ENCODE measurements at regions not wholly inside any gene's neighbourhood (a gene's known extent, or its start where the extent isn't known, plus 50 kb on each side); places are given as distances from the start of the nearest gene placed in this dataset.
"Not testable (repeated sequence)": the region's sequence is repeated elsewhere in the genome, so short reads cannot be mapped to it uniquely, and the experiment has no call there.

DNA sequence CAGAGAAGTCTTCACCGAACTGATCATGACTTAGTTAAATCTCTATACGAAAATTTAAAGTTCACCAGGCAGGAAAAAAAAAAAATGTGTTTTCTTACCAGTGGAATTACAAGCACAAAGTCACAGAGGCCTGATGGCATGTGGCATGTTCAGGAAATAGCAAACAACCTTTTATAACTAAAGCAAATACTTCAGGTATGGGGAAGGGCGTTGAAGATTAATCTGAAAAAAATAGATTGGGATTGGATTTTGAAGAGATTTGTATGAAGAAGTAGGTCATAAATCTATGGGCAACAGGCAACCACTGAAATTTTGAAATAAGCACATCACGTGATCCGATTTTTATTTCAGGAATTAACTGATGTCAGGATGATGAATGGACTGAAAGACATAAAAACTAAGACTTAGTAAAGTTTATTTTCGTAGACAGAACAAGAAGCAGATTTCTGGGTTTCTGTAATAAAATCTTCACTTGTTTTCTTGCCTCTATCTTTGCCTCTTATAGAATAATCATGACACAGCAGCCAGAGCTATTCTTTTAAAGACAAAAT lies 295.9 kb upstream of the ADGRL4 start:
- DNase-seq = peak; percentile 1

GRCh38 chr1:79295967-79296366 lies 289.4 kb upstream of the ADGRL4 start:
- DNase-seq = no peak

- DNase-seq = no peak
Measured at GRCh38 chr1:79293611-79294010, 287.1 kb upstream of the ADGRL4 start.

DNA sequence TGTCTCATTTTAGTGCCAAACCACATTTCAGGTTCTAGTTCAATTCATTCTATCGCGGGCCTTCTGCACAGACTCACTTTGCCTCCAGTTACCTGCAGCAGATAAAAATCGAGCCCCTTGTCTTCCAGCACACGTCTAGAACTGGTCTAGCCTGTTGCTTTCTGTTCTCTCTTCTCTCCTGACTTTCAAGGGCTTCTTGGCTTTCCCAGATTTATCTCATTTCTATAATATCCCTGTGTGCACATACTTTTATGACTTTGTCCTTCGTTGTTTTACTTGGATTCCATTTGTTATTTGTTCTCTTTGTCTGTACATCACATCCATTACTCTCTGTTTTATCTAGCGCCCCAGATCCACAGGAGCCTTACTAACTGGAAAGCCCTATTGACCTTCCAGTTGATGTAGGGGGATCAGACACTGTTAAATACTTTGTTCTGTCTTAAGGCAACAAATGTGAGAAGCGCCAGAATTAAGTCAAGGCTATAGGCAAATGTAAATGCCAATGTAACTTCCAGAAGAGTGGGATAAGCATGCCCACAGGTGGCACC lies 284.5 kb upstream of the ADGRL4 start:
- no peak for DNase-seq

DNA sequence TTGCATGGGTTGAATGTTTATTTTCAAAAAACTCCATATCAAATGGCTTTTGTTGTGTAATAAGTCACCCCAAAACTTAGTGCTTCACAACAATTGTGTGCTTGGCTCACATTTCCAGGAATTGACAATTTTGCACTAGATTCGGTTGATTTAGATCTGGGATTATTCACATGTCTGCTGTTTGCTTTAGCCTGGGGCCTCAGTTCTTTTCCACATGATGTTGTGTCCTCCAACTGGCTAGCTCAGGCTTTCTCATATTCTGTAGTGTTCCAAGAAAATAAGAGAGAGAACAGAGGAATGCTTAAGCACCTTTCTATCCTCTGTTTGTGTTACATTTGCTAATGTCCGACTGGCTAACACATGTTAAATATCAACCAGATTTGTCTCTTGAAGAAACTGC lies 281.5 kb upstream of the ADGRL4 start:
- DNase-seq = no peak

- DNase-seq = no peak
Measured at GRCh38 chr1:79285667-79286066, 279.1 kb upstream of the ADGRL4 start.

DNA sequence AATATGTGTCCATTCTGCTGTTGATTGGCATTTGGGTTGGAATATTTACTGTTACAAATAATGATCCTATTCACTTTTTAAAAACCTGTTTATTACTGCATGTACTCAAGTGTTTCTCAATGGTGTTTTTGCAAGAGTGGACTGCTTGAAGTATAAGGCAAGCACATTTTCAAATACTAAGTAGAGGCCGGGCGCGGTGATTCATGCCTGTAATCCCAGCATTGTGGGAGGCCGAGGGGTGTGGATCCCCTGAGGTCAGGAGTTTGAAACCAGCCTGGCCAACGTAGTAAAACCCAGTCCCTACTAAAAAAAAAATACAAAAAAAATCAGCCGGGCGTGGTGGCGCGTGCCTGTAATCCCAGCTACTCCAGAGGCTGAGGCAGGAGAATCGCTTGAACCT lies 276.9 kb upstream of the ADGRL4 start:
- no peak for DNase-seq

- no peak for DNase-seq
Measured at GRCh38 chr1:79281442-79281841, 274.9 kb upstream of the ADGRL4 start.

- DNase-seq = no peak
Measured at GRCh38 chr1:79271759-79272158, 265.2 kb upstream of the ADGRL4 start.

GRCh38 chr1:79264975-79265818 lies 258.7 kb upstream of the ADGRL4 start:
- no peak for DNase-seq

DNA sequence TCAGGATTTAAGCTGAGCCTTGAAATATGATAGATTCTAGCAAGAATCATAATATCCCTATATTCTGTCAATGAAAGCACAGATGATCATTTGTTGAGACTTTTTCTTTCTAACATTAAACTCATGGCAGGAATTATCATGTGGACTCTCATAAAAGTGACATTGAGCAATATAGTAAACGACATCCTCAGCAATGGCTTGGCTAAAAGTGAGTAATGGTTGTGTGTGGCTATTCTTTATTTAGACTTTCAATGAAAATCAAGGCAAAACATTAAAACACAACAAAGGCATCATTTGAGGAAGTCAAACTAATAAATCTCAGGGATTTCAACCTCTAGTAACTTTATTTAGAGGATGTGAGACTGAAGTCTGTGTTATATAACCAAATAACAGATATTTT lies 257.8 kb upstream of the ADGRL4 start:
- no peak for DNase-seq

DNA sequence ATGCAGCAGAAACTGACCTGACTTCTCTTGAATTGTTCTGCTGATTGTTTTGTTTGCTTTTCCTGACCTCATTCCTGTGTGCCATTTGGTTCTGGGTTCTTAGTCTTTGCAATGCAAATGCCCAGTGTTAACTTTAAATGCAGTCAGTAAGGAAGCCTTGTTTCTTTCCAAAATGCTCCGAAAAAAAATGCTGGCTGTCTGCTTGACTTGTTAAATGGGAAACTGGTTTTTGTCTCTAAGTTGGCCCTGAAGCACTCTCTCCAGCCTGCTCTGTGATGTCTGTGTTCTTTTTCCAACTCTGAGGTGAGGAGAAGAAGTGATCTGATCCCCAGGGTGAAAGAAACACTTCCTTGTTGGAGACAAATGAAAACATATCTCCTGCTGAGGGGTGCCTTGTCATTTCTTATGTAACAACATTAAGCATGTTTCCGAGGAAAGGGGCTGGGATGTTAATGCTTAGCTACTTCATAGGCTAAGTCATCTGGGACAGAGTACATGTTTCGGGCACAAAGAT lies 256.3 kb upstream of the ADGRL4 start:
- no peak for DNase-seq

- DNase-seq = no peak
Measured at GRCh38 chr1:79259390-79260336, 253.1 kb upstream of the ADGRL4 start.

DNA sequence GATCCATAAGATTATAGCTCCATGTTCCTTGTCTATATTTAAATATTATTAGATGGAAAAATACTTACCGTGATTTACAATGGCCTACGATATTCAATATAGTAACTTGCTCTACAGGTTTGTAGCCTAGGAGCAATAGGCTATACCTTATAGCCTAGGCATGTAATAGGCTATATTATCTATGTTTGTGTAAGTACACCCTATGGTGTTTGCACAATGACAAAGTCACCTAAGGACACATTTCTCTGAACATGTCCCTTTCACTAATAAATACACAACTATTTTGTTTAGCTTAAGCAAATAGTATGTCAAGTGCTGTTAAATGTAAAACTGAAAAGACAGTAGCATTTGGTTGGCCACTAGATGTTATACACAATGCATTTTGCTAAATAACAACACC lies 248.9 kb upstream of the ADGRL4 start:
- DNase-seq = no peak

GRCh38 chr1:79252598-79252997 lies 246.1 kb upstream of the ADGRL4 start:
- DNase-seq = no peak

DNA sequence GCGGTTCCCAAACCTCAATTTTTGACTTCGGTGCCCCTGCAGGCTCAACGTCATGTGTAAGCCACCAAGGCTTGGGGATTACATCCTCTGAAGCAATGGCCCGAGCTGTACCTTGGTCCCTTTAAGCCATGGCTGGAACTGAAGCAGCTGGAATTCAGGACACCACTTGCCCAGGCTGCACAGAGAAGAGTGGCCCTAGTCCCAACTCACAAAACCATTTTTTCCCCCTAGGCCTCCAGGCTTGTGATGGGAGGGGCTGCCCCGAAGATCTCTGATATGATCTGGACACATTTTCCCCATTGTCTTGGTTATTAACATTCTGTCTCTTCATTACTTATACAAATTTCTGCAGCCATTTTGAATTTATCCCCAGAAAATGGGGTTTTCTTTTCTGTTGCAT lies 233.3 kb upstream of the ADGRL4 start:
- no peak for DNase-seq

GRCh38 chr1:79235301-79236002 lies 228.9 kb upstream of the ADGRL4 start:
- no peak for DNase-seq

DNA sequence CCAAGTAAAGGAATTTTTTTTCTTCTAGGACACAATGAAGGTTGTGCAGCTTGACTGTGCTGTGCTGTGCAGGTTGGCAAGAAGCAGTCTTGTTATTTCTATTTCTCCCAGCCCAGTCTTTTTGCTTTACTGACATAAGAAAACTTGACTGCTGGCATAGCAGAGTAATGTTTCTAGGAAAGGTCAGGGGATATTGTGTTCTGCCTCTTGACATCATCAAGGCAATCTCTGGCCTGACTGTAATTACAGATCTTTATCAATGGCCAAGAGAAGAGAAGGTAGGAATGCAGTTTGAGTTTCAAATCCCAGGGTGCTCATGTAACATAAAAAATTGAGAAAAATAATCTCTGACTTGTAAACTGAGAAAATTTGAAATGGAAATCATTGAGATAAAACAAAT lies 226.3 kb upstream of the ADGRL4 start:
- DNase-seq = no peak

DNA sequence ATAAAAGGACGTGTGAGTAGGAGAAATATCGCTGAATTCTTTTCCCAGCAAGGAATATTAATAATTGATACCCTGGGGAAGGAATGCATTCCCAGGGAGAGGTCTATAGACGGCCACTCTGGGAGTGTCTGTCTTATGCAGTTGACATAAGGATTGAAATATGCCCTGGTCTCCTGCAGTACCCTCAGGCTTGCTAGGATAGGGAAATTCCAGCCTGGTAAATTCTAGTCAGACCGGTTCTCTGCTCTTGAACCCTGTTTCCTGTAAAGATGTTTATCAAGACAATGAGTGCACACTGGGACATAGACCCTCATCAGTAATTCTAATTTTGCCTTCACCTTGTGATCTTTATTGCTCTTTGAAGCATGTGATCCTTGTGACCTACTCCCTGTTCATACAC lies 224.2 kb upstream of the ADGRL4 start:
- not testable (repeated sequence) for DNase-seq

DNA sequence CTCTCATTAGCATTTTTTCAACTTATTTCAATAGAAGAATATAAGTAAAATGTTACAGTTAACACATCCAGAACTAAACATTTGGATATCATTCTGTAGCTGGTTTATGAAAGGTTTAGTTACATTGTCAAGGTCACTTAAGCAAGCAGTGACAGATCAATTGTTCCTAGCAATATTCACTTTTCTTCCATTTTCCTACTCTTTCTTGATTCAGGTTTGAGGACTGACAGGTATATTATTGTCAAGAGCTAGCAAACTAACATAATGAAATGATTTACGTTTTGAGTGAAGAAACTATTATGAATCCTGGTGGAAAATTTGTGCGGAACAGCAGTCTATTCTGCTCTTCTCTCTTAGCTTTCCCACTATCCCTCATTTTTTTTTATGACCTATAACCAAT lies 220.4 kb upstream of the ADGRL4 start:
- no peak for DNase-seq

GRCh38 chr1:79224537-79224936 lies 218.0 kb upstream of the ADGRL4 start:
- DNase-seq = no peak

DNA sequence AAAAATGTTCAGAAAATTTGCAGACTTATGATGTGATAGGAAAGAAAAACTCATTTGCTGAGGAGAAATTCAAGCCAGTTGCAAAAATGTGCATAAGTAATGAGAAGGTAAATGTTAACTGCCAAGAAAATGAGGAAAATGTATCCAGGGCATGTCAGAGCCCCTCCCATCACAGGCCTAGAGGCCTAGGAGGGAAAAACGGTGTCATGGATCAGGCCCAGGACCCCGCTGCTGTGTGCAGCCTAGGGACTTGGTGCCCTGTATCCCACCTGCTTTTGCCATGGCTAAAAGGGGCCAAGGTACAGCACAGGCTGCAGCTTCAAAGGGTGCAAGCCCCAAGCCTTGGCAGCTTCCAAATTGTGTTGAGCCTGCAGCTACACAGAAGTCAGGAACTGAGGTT lies 214.0 kb upstream of the ADGRL4 start:
- no peak for DNase-seq

Data from retina (tissue), 1 donor.